ENCODE measurements at regions not wholly inside any gene's neighbourhood (a gene's known extent, or its start where the extent isn't known, plus 50 kb on each side); places are given as distances from the start of the nearest gene placed in this dataset.

DNA sequence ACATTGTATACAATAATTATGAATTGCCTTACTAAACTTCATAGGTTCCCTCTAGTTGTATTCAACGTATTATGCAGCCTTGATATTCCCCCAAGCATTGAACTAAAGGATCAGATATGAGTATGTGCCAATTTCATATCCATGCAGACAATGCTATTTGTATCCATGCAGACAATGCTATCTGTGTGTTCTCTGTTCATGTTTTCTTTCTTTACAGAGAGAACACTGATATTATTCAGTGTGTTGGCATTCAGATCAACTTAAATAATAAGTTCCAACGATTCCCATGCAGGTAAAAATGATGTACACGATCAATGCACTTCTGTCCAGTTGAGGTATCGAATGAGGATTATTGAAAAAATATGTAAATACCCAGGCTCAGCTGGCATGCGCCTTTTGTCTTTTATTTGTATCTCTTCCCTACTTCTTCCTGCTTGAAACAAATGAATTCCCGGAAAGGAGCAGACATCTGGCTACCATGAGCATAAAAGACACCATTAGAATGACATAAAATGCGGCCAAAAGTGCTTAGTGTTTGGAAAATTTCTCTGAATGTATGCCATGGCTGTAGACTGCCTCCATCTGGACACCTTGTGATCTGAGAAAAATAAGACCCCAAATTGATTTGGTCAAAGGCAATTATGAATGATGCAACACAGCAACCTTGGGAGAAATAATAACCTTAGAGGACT, 731.5 kb downstream of the SLITRK1 start:
- TF ChIP-seq, protein P1, sequence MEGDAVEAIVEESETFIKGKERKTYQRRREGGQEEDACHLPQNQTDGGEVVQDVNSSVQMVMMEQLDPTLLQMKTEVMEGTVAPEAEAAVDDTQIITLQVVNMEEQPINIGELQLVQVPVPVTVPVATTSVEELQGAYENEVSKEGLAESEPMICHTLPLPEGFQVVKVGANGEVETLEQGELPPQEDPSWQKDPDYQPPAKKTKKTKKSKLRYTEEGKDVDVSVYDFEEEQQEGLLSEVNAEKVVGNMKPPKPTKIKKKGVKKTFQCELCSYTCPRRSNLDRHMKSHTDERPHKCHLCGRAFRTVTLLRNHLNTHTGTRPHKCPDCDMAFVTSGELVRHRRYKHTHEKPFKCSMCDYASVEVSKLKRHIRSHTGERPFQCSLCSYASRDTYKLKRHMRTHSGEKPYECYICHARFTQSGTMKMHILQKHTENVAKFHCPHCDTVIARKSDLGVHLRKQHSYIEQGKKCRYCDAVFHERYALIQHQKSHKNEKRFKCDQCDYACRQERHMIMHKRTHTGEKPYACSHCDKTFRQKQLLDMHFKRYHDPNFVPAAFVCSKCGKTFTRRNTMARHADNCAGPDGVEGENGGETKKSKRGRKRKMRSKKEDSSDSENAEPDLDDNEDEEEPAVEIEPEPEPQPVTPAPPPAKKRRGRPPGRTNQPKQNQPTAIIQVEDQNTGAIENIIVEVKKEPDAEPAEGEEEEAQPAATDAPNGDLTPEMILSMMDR (IDR thresholded peaks at IDR 0.05): no peak
- TF ChIP-seq POLR2A (IDR thresholded peaks at IDR 0.05): no peak
